ENCODE measurements at regions not wholly inside any gene's neighbourhood (a gene's known extent, or its start where the extent isn't known, plus 50 kb on each side); places are given as distances from the start of the nearest gene placed in this dataset.

- TF ChIP-seq, protein P1, sequence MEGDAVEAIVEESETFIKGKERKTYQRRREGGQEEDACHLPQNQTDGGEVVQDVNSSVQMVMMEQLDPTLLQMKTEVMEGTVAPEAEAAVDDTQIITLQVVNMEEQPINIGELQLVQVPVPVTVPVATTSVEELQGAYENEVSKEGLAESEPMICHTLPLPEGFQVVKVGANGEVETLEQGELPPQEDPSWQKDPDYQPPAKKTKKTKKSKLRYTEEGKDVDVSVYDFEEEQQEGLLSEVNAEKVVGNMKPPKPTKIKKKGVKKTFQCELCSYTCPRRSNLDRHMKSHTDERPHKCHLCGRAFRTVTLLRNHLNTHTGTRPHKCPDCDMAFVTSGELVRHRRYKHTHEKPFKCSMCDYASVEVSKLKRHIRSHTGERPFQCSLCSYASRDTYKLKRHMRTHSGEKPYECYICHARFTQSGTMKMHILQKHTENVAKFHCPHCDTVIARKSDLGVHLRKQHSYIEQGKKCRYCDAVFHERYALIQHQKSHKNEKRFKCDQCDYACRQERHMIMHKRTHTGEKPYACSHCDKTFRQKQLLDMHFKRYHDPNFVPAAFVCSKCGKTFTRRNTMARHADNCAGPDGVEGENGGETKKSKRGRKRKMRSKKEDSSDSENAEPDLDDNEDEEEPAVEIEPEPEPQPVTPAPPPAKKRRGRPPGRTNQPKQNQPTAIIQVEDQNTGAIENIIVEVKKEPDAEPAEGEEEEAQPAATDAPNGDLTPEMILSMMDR (conservative IDR thresholded peaks at IDR 0.05; ENCODE audit: low read length), result no peak
- DNase-seq (ENCODE audit: low read depth), result no peak
- no peak overlapping the region for H3K4me3 ChIP-seq (ENCODE audit: low read length)
These were observed 72.7 kb upstream of the RNU6ATAC start for GRCh38 chr9:134236935-134237629.

DNA sequence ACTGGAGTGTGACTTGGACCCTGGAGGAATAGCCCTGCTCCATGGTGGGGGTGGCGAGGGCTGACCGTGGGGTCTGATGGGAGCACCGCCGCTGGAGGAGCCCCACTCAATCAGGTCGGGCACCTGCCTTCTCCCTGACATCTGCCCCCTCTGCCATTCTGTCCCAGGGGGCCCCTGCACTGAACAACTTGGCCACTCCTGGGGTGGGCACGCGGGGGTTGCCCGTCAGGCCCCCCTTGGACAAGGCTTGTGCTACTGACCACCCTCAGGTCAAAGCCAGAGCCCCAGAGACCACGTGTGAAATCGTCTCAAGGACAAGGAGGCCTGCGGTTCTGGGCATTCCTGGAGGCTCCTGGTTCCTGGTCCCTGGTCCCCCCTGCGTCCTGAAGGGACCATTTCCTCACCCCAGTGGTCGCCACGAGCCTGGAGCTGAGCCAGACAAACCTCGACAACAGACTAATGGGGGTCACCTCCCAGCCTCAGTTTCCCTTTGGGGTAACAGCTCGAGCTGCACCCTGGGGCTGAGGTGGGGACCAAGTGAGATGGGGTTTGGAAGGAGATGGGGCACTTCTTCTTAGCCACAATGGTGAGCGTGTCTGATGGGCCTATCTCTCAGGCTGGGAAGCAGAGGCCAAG is 73.4 kb upstream of the RNU6ATAC start:
- TF ChIP-seq, protein P1 (conservative IDR thresholded peaks at IDR 0.05; ENCODE audit: low read length), result no peak
- H3K4me3 ChIP-seq (ENCODE audit: low read length), result no peak overlapping the region
- DNase-seq (ENCODE audit: low read depth), result no peak

DNA sequence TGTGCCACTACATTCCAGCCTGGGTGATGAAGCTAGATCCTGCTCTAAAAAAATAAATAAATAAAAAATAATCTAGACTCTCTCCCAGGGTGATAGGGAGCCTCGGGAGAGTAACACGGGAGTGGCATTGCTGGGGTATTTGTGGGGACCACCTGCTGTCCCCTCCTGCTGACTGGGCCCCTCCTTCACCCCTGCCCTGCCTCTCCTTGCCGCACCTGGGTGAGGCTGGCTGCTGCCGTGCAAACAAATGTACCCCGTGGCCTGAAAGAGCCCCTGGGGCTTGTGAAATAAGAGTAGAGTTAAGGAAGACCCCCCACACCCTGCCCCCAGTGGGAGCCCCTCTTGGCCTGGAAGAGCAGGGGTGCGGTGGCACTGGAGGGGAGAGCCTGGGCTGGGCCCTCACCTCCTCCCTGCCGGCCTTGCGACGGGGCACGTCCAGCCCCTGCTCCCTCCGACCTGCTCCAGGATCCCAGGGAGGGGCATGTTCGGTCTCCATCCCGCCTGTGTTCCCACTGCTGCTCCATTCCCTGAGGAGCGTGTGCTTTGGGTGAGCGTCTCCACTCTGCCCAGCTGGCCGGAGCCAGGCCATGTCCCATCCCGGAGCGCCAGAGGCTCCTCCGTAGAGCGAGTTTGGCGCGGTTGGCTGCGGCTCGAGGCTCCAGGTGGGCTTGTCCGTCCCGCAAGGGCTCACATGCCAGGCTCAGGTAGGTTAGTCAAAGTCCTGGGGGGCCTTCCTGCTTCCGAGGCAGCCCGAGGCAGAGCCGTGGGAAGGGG is 75.0 kb upstream of the RNU6ATAC start:
- no peak overlapping the region for H3K4me3 ChIP-seq (ENCODE audit: low read length)
- TF ChIP-seq, protein P1 (conservative IDR thresholded peaks at IDR 0.05; ENCODE audit: low read length), result no peak
- DNase-seq (ENCODE audit: low read depth), result no peak

DNA sequence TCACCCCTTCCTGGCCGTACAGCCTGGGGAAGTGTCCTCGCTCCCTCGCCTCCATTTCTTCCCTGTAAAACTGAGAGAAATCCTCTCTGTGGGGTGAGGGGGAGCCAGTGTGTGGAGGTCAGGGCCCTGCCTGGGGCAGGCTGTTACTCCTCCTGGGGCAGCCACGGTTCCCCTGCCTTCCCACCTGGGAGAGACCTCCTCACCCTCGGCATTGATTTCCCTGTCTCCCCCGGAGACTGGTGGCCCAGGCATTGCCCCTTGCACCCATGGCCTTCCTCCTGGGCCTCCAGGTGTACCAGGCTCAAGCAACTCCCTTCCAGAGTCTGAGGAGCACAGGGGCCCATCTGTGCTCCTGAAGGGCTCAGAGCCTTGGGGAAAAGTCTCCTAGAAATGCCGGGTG is 75.6 kb upstream of the RNU6ATAC start:
- DNase-seq (ENCODE audit: low read depth), result no peak
- TF ChIP-seq, protein P1 (conservative IDR thresholded peaks at IDR 0.05; ENCODE audit: low read length), result no peak
- no peak overlapping the region for H3K4me3 ChIP-seq (ENCODE audit: low read length)

- TF ChIP-seq, protein P1 (conservative IDR thresholded peaks at IDR 0.05; ENCODE audit: low read length), result no peak
These were observed 76.0 kb upstream of the RNU6ATAC start for GRCh38 chr9:134240361-134240760.

DNA sequence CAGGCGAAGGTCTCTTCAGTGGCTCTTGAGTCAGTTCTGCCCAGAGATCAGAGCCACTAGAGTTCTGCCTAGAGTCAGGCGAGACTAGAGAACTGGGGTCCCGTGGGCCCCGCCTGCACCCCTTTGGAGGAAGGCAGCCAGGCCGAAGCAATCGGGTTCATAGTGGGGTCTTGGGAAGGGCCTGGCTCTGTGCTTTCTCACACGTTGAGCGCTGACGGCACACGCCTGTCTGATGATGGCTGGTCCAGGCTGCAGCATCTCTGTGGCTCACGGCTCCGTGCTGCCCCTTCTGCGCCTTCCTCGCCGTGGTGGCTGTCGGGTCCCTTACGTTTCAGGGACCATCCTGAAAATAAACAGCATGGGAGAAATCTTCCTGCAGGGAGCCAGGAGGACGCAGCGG is 78.3 kb upstream of the RNU6ATAC start:
- no peak for DNase-seq (ENCODE audit: low read depth)
- TF ChIP-seq, protein P1 (conservative IDR thresholded peaks at IDR 0.05; ENCODE audit: low read length), result no peak
- H3K4me3 ChIP-seq (ENCODE audit: low read length), result no peak overlapping the region

More at GRCh38 chr9:134240361-134240760, 76.0 kb upstream of the RNU6ATAC start:
- no peak for DNase-seq (ENCODE audit: low read depth)
- no peak overlapping the region for H3K4me3 ChIP-seq (ENCODE audit: low read length)
